Activated CD8-positive, alpha-beta T cell treated with anti-CD3 and anti-CD28 coated beads for 36 hours (primary cell): ENCODE measurements at regions not wholly inside any gene's neighbourhood (a gene's known extent, or its start where the extent isn't known, plus 50 kb on each side); places are given as distances from the start of the nearest gene placed in this dataset.

Experiments
- ATAC-seq: fragments of 200-7000 bp; cut with Tn5 transposase; one replicate; pipeline ENCODE4 v1.10.0; 2021; ENCODE audit warnings: mild to moderate bottlenecking, moderate library complexity
- CTCF ChIA-PET: fragments of 350-600 bp; sonication (Branson Sonifier 250); formaldehyde crosslinking; loops from one replicate; lab custom pipeline; 2021; ENCODE audit warnings: antibody characterized with exemption; lab: Charles Lee
- POLR2A ChIA-PET: fragments of 350-600 bp; sonication (Branson Sonifier 250); formaldehyde crosslinking; loops from one replicate; lab custom pipeline; 2021; ENCODE audit warnings: antibody characterized with exemption; lab: Charles Lee
- DNase-seq: peaks from one replicate; pipeline ENCODE4 v3.0.0-alpha.2; 2020
- H3K27ac Mint-ChIP-seq: one replicate; pipeline ENCODE4 v1.8.0; 2021; ENCODE audit warnings: mild to moderate bottlenecking, mixed read lengths
- H3K27me3 Mint-ChIP-seq: one replicate; pipeline ENCODE4 v1.8.0; 2021; ENCODE audit warnings: mixed read lengths
- H3K36me3 Mint-ChIP-seq: one replicate; pipeline ENCODE4 v1.8.0; 2021; ENCODE audit warnings: low read depth, mixed read lengths
- H3K4me1 Mint-ChIP-seq: one replicate; pipeline ENCODE4 v1.8.0; 2021; ENCODE audit warnings: low read depth, mixed read lengths
- H3K4me3 Mint-ChIP-seq: one replicate; pipeline ENCODE4 v1.8.0; 2021; ENCODE audit warnings: mild to moderate bottlenecking, moderate library complexity, mixed read lengths
- H3K9me3 Mint-ChIP-seq: one replicate; pipeline ENCODE4 v1.8.0; 2021; ENCODE audit warnings: mixed read lengths
- intact Hi-C: fragments of 100-400 bp; cut with micrococcal nuclease; formaldehyde crosslinking; loops from one replicate; pipeline ENCODE4 v1.10.0; 2022
- TF ChIP-seq, protein P1 (sequence below): fragments of 200-600 bp; IDR thresholded peaks from one replicate; pipeline ENCODE4 v1.8.0; 2022; ENCODE audit warnings: antibody characterized with exemption, mild to moderate bottlenecking

- no peaks in the 10 kb centered on the region for H3K27me3 Mint-ChIP-seq
- ATAC-seq, result no peak
- TF ChIP-seq, protein P1, sequence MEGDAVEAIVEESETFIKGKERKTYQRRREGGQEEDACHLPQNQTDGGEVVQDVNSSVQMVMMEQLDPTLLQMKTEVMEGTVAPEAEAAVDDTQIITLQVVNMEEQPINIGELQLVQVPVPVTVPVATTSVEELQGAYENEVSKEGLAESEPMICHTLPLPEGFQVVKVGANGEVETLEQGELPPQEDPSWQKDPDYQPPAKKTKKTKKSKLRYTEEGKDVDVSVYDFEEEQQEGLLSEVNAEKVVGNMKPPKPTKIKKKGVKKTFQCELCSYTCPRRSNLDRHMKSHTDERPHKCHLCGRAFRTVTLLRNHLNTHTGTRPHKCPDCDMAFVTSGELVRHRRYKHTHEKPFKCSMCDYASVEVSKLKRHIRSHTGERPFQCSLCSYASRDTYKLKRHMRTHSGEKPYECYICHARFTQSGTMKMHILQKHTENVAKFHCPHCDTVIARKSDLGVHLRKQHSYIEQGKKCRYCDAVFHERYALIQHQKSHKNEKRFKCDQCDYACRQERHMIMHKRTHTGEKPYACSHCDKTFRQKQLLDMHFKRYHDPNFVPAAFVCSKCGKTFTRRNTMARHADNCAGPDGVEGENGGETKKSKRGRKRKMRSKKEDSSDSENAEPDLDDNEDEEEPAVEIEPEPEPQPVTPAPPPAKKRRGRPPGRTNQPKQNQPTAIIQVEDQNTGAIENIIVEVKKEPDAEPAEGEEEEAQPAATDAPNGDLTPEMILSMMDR, result no peak
- H3K9me3 Mint-ChIP-seq, result peaks cover 7% of the 10 kb centered on the region
- H3K4me1 Mint-ChIP-seq, result no peaks in the 10 kb centered on the region
- no peak overlapping the region for H3K27ac Mint-ChIP-seq
- DNase-seq, result no peak
- H3K36me3 Mint-ChIP-seq, result no peaks in the 10 kb centered on the region
- intact Hi-C loops, result no loop called here
- no peak overlapping the region for H3K4me3 Mint-ChIP-seq
- POLR2A ChIA-PET, result no interaction called here
- CTCF ChIA-PET, result no interaction called here
Measured at GRCh38 chr4:33425936-33426335, 2705.8 kb downstream of the PCDH7 start.

- DNase-seq (no peak), ATAC-seq (no peak)
- CTCF ChIA-PET, result no interaction called here
- intact Hi-C loops, result no loop called here
- peaks cover 8% of the 10 kb centered on the region for H3K9me3 Mint-ChIP-seq
- TF ChIP-seq, protein P1, result no peak
- H3K27ac Mint-ChIP-seq, result no peak overlapping the region
- POLR2A ChIA-PET, result no interaction called here
- H3K4me3 Mint-ChIP-seq, result no peak overlapping the region
- no peaks in the 10 kb centered on the region for H3K36me3 Mint-ChIP-seq
- no peaks in the 10 kb centered on the region for H3K4me1 Mint-ChIP-seq
- no peaks in the 10 kb centered on the region for H3K27me3 Mint-ChIP-seq
Measured at GRCh38 chr4:33427676-33428075, 2707.5 kb downstream of the PCDH7 start.

DNA sequence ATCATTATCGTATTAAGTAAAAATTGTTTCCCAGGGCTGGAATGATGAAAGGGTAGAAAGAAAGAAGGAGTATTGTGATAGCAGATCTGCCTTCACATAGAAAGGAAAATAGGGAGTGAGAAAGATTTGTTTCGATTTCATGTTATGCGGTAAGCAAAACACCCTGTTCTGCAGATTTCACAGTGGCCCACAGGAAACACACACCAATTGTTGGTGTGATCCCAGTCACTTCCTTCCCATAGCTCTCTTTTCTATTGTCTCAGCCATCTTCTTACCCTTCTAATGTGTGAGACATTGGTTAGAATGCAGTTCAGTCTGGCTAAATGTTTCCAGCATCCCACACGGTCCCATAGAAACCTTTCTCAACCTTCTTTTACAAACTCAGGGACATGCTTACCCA lies 2709.8 kb downstream of the PCDH7 start:
- intact Hi-C loops, result no loop called here
- POLR2A ChIA-PET, result no interaction called here
- ATAC-seq, result no peak

DNA sequence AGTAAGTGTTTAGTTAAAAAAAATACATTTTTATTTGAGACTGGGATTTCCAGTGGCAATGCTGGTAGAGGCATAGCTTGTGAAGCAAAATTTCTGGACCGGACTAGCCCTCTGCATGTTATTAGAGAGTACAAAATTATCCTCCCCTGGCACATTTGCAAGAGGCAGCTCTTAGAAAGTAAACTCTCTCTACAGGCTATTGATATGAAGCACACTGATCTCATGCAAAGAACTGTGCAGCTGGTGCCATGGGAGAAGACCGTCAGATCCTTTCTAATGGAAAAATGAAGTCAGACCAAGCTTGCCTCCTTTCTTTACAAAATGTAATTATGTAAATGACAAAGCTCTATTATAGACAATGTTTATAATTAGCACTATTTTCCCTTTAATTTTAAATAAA lies 2717.2 kb downstream of the PCDH7 start:
- no peaks in the 10 kb centered on the region for H3K36me3 Mint-ChIP-seq
- no peaks in the 10 kb centered on the region for H3K27me3 Mint-ChIP-seq
- peaks cover 6% of the 10 kb centered on the region for H3K9me3 Mint-ChIP-seq
- intact Hi-C loops, result no loop called here
- ATAC-seq (no peak), DNase-seq (no peak)
- no peaks in the 10 kb centered on the region for H3K4me1 Mint-ChIP-seq
- no peak overlapping the region for H3K4me3 Mint-ChIP-seq
- H3K27ac Mint-ChIP-seq, result no peak overlapping the region
- ChIA-PET POLR2A (no interaction called here), CTCF (no interaction called here)
- TF ChIP-seq, protein P1, result no peak

More for the DNA sequence above, 2709.8 kb downstream of the PCDH7 start:
- Mint-ChIP-seq H3K4me1 (no peaks in the 10 kb centered on the region), H3K9me3 (peaks cover 8% of the 10 kb centered on the region), H3K36me3 (no peaks in the 10 kb centered on the region), H3K27me3 (no peaks in the 10 kb centered on the region), H3K4me3 (no peak overlapping the region), H3K27ac (no peak overlapping the region)
- DNase-seq, result no peak
- TF ChIP-seq, protein P1, result no peak
- CTCF ChIA-PET, result no interaction called here

DNA sequence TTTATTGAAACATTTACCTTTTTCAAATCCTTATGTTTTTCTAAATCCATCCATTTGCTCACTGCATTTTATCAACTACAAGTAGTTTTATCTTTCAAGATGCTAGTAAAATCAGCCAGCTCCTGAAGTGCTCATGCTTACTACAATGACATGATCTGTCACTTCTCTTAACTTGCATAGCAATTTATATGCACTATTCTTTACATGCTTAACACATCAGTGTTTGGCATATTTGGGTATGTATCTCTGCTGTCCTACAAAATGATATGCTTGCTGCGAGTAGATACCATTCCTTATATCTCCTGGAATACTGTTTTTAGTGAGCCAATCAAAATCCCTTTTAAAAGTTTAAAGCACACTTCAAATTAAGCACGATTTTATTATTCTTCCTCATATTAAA lies 2726.8 kb downstream of the PCDH7 start:
- TF ChIP-seq, protein P1, result no peak
- DNase-seq (no peak), ATAC-seq (no peak)
- ChIA-PET POLR2A (no interaction called here), CTCF (no interaction called here)
- H3K9me3 Mint-ChIP-seq, result peaks cover 18% of the 10 kb centered on the region
- no peaks in the 10 kb centered on the region for H3K36me3 Mint-ChIP-seq
- intact Hi-C loops, result no loop called here
- H3K27me3 Mint-ChIP-seq, result no peaks in the 10 kb centered on the region
- H3K27ac Mint-ChIP-seq, result no peak overlapping the region
- no peak overlapping the region for H3K4me3 Mint-ChIP-seq
- no peaks in the 10 kb centered on the region for H3K4me1 Mint-ChIP-seq
